Upper lobe of left lung (tissue), 6 donors: ENCODE measurements at regions not wholly inside any gene's neighbourhood (a gene's known extent, or its start where the extent isn't known, plus 50 kb on each side); places are given as distances from the start of the nearest gene placed in this dataset.
"Not testable (repeated sequence)": the region's sequence is repeated elsewhere in the genome, so short reads cannot be mapped to it uniquely, and the experiment has no call there.

Experiments
- ATAC-seq, 2 donors: fragments of 200-7000 bp; cut with Tn5 transposase; one replicate each; pipeline ENCODE4 v1.9.1; 2022; ENCODE audit warnings: mild to moderate bottlenecking in 2 of 2, moderate library complexity in 2 of 2; ENCODE audit not compliant: low FRiP score in 2 of 2
- DNase-seq, 2 donors: peaks; one replicate each; pipeline ENCODE4 v3.0.0-alpha.2; 2019 to 2020
- H3K27ac ChIP-seq, 4 donors: fragments of 200-600 bp; sonication (generic); one replicate each; pipeline ENCODE4 v1.5.1; 2016 to 2019
- H3K27me3 ChIP-seq, 4 donors: fragments of 200-600 bp; sonication (generic); one replicate each; pipeline ENCODE4 v1.5.1; 2017 to 2019
- H3K36me3 ChIP-seq, 4 donors: fragments of 200-600 bp; sonication (generic); one replicate each; pipeline ENCODE4 v1.5.1; 2016 to 2019
- H3K4me1 ChIP-seq, 4 donors: fragments of 200-600 bp; sonication (generic); one replicate each; pipeline ENCODE4 v1.5.1; 2018 to 2019
- H3K4me3 ChIP-seq, 4 donors: fragments of 200-600 bp; sonication (generic); one replicate each; pipeline ENCODE4 v1.5.1; 2017 to 2019; ENCODE audit warnings: mild to moderate bottlenecking in 2 of 4, moderate library complexity in 1 of 4
- H3K9me3 ChIP-seq, 4 donors: fragments of 200-600 bp; sonication (generic); one replicate each; pipeline ENCODE4 v1.5.1; 2018 to 2019
- CTCF ChIP-seq, 6 experiments: fragments of 450-650 bp in 4 of 6; fragments of 200-600 bp in 2 of 6; sonication (generic) in 2 of 6; IDR thresholded peaks; one replicate each; pipeline ENCODE4 v1.5.1; 2016 to 2019; ENCODE audit warnings: antibody characterized with exemption in 6 of 6
- EP300 ChIP-seq, 4 donors: sonication (generic); formaldehyde crosslinking; IDR thresholded peaks; one replicate each; pipeline ENCODE4 v1.5.1; 2017; ENCODE audit warnings: antibody characterized with exemption in 4 of 4, control low read depth in 2 of 4
- POLR2A ChIP-seq, 4 donors: fragments of 450-650 bp; IDR thresholded peaks; one replicate each; pipeline ENCODE4 v1.5.1; 2016 to 2017; ENCODE audit warnings: antibody characterized with exemption in 4 of 4, mild to moderate bottlenecking in 2 of 4
- POLR2AphosphoS5 ChIP-seq, 2 donors: sonication (generic); formaldehyde crosslinking; IDR thresholded peaks; one replicate each; pipeline ENCODE4 v1.5.1; 2017; ENCODE audit warnings: antibody characterized with exemption in 2 of 2
- WGBS, 2 donors: methylation state at CpG; one replicate each; pipeline ENCODE4 v1.1.5; 2017 to 2018; 5-methylcytosine and 5-hydroxymethylcytosine counted together
- donor health status: DM: no; HTN: no; CAD: no; lungs with moderate emphysema.
- donor health status: DM: no; HTN: yes; CAD: no; lungs with severe emphysema.

- ATAC-seq (no peak), DNase-seq (no peak)
- no peaks in the 10 kb centered on the region for H3K4me1 ChIP-seq
- no peak overlapping the region for H3K4me3 ChIP-seq
- H3K27me3 ChIP-seq, result no peaks in the 10 kb centered on the region
- no peaks in the 10 kb centered on the region for H3K9me3 ChIP-seq
- no peaks in the 10 kb centered on the region for H3K36me3 ChIP-seq
- TF ChIP-seq POLR2A (IDR thresholded peaks at IDR 0.05), result no peak
- no peak for TF ChIP-seq CTCF (IDR thresholded peaks at IDR 0.05)
- TF ChIP-seq EP300 (IDR thresholded peaks at IDR 0.05), result no peak
- TF ChIP-seq POLR2AphosphoS5 (IDR thresholded peaks at IDR 0.05), result no peak
- 95 to 97% methylated on average over 2 of the region's 2 CpGs for WGBS, 2 donors
- no peak overlapping the region for H3K27ac ChIP-seq
These were observed 206.6 kb downstream of the DEPDC1B start for GRCh38 chr5:60493372-60493771.

GRCh38 chr5:60492958-60493357 is 207.0 kb downstream of the DEPDC1B start:
- ATAC-seq (no peak), DNase-seq (no peak)
- Histone ChIP-seq H3K4me1 (no peaks in the 10 kb centered on the region), H3K4me3 (no peak overlapping the region), H3K9me3 (no peaks in the 10 kb centered on the region), H3K36me3 (no peaks in the 10 kb centered on the region), H3K27ac (no peak overlapping the region), H3K27me3 (no peaks in the 10 kb centered on the region)
- 69 to 77% methylated on average over 2 of the region's 2 CpGs for WGBS, 2 donors
- TF ChIP-seq EP300 (IDR thresholded peaks at IDR 0.05), result no peak
- no peak for TF ChIP-seq POLR2AphosphoS5 (IDR thresholded peaks at IDR 0.05)
- no peak for TF ChIP-seq CTCF (IDR thresholded peaks at IDR 0.05)
- TF ChIP-seq POLR2A (IDR thresholded peaks at IDR 0.05), result no peak

GRCh38 chr5:60492358-60492757 is 207.6 kb downstream of the DEPDC1B start:
- H3K4me3 ChIP-seq, H3K27me3 ChIP-seq, H3K36me3 ChIP-seq, H3K9me3 ChIP-seq, ATAC-seq, H3K4me1 ChIP-seq, H3K27ac ChIP-seq, DNase-seq: not testable (repeated sequence)
- 95 to 96% methylated on average over 2 of the region's 2 CpGs for WGBS, 2 donors

- WGBS, 2 donors, result 80 to 81% methylated on average over 4 of the region's 4 CpGs
- H3K36me3 ChIP-seq, result no peaks in the 10 kb centered on the region
- no peak for DNase-seq
- TF ChIP-seq CTCF (IDR thresholded peaks at IDR 0.05), result no peak
- H3K4me1 ChIP-seq, result no peaks in the 10 kb centered on the region
- H3K9me3 ChIP-seq, result no peaks in the 10 kb centered on the region
- H3K27ac ChIP-seq, result no peak overlapping the region
- H3K4me3 ChIP-seq, result no peak overlapping the region
- H3K27me3 ChIP-seq, result no peaks in the 10 kb centered on the region
- no peak for ATAC-seq
These were observed 209.3 kb downstream of the DEPDC1B start for GRCh38 chr5:60490597-60491166.

- no peaks in the 10 kb centered on the region for H3K4me1 ChIP-seq
- no peak overlapping the region for H3K4me3 ChIP-seq
- no peak for TF ChIP-seq EP300 (IDR thresholded peaks at IDR 0.05)
- TF ChIP-seq POLR2AphosphoS5 (IDR thresholded peaks at IDR 0.05), result no peak
- no peak for TF ChIP-seq POLR2A (IDR thresholded peaks at IDR 0.05)
- no peak for TF ChIP-seq CTCF (IDR thresholded peaks at IDR 0.05)
- H3K9me3 ChIP-seq, result no peaks in the 10 kb centered on the region
- ATAC-seq (no peak), DNase-seq (no peak)
- H3K36me3 ChIP-seq, result no peaks in the 10 kb centered on the region
- H3K27me3 ChIP-seq, result no peaks in the 10 kb centered on the region
- 98 to 100% methylated on average over 3 of the region's 3 CpGs for WGBS, 2 donors
- no peak overlapping the region for H3K27ac ChIP-seq
These were observed 210.1 kb downstream of the DEPDC1B start for GRCh38 chr5:60489856-60490255.
